HG02610 (cell line): ENCODE measurements at regions not wholly inside any gene's neighbourhood (a gene's known extent, or its start where the extent isn't known, plus 50 kb on each side); places are given as distances from the start of the nearest gene placed in this dataset.

Source experiments
- ATAC-seq: cut with Tn5 transposase; IDR thresholded peaks from one replicate; pipeline ENCODE4 v1.9.1; 2021; ENCODE audit warnings: mild to moderate bottlenecking, moderate library complexity; ENCODE audit not compliant: unreplicated experiment

DNA sequence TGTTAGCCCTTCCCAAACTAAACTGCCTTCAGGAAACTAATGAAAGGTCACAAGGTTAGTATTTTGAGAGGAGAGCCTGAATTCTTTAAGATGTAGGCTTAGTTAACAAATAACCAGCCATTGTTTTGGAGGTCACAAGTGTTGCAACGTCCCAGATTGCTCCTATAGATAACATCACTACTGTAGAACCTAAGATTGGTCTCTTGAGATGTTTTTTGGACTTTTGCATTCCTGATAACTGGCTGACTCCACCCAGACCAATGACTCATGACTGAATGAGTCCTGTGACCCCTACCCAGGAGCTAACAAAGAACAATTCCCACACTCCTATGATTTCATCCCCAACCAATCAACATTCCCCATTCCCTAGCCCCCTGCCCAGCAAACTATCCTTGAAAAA lies 178.8 kb downstream of the SCP2D1 start:
- no peak for ATAC-seq

DNA sequence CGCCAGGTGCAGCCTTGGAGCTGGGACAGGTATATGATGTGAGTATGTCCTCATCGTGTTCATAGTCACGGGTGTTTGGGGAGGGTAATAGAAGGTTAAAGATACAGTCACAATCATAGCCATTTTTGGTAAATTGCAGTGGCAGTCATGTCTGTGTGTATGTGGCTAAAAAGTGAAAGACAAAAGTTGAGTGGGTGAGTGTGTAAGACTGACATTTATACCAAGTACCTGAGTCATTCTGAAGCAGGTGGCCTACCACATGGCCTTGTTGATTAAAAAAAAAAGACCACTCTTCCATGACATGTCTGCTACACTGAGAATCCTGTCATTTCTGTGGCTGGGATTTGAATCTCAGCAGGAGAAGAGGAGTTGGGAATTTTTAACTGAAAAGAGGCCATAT lies 181.9 kb downstream of the SCP2D1 start:
- no peak for ATAC-seq

DNA sequence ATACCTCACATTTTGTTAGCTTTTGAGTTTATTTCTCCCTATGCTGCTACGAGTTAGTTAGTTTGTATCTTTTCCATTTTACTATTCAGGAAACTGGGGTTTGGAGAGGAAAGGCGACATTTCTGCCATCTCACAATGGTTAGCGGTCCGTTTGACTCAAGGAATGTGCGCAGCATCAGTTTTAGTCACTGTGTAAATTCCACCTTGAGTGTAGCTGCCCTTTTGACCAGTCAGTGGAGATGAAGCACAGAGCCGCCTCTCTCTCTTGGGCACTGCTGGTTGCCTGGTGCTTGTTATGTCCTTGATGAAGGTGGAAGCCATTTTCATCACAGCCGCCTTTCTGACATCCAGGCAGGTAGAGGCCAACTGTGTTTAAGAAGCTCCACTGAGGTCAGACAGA lies 185.5 kb downstream of the SCP2D1 start:
- ATAC-seq, result no peak

DNA sequence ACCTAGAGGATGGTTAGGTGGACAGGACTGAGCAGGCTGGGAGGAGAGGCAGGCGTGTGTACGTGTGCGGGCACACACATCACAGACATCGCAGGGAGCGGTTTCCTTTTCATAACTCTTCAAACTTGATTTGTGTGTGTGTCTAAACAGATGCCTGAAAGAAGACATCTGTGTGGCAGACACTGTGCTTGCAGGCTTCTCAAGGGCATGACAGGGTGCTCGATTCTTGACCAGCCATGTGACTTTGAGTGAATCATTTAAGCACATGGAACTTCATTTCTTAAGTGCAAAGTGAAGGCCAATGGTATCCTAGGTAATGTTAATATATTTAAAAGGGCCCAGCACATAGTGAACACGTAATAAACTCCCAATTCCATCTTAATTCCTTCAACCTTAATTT lies 186.5 kb downstream of the SCP2D1 start:
- ATAC-seq, result no peak

DNA sequence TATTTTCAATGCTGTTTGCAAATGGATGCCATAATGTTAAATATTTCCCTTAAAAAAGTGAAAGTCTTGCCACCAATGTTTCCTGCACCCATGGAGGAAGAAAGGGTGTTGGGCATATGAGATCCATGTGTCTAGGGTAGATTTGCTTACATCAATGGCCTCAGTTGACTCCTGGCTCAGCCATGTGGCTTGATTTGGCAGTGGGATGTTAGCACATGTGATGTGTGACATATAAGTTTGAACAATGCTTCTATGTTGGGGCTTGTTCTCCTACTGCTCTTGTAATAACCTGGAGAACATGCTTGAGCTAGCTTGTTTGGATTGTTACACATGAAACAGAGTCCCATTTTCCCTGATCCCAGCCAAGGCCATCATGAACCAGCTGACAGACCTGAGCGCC lies 187.6 kb downstream of the SCP2D1 start:
- ATAC-seq, result no peak

DNA sequence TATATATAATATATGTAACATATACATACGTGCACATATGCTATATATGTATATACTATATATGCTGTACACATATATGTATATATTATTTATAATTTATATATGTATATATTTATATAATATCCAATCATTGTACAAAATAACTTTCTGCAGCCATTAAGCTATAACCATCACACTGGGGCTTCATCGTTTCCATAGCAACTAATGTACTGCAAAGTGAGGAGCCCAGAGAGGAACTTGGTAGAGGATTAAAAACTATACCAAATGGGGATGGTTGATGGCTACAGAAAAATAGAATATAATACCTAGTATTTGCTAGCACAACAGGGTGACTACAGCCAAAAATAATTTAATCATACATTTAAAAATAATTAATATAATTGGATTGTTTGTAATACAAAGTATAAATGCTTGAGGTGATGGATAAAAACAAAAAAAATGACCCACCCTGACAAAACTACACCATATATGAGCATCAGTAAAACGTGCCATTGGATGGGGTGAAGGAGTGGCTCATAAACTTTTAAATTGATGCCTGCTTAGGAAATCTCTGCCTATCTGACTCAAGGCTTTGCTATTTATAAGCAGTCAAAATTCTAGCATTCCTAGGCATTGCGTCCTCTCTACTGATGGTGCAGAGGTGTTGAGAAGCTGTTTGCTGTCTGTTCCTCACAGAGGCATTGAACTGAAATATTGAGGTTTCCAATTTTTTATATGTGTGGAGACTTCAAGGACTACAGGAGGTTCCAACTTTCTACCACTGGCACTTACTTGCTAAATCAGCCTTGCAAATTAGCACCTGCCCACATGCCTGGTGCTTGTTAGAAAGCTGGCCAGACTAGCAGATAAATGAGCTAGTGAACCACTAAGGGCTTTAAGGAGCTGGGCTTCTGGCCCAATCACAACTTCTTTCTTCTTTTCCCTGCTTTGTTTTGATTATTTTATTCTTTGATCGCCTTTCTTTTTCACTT lies 190.1 kb downstream of the SCP2D1 start:
- ATAC-seq, result no peak

DNA sequence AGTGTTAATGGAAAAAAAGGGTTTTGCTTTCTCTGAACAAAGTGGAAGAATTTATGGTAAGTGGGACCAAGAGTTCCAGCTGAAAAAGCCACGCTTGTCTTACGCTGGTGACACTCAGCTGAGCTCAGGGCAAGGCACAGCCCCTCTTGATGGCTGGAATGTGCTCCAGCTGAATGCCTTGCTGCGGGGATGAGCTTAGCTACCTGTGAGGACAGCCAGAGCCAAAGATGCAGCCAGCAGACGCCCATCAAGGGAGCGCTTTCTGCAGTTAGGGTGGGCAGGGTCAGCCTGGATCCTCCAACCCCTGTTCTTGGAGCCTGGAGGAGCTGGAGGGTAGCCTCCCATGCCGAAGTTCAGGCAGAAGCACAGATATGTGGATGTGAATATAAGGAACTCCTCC lies 191.4 kb downstream of the SCP2D1 start:
- no peak for ATAC-seq

DNA sequence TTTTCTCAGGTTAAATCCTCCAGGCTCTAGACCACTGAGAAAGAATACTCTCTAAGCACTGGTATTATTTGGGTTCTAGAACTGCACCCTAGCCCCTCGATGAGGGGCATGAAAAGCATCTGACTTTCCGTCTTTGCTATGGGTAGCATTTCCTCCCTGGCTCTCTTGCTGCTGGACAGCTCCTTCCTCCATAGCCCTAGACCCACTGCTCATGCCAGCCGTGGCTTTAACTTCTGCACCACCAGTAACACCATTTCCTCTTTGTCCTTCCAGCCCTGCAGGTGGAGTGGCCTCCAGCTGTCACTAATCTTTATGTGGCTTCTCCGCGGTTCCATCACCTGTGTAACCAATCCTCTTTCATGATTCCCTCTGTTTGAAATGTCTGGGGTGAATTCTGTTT lies 194.9 kb downstream of the SCP2D1 start:
- no peak for ATAC-seq

DNA sequence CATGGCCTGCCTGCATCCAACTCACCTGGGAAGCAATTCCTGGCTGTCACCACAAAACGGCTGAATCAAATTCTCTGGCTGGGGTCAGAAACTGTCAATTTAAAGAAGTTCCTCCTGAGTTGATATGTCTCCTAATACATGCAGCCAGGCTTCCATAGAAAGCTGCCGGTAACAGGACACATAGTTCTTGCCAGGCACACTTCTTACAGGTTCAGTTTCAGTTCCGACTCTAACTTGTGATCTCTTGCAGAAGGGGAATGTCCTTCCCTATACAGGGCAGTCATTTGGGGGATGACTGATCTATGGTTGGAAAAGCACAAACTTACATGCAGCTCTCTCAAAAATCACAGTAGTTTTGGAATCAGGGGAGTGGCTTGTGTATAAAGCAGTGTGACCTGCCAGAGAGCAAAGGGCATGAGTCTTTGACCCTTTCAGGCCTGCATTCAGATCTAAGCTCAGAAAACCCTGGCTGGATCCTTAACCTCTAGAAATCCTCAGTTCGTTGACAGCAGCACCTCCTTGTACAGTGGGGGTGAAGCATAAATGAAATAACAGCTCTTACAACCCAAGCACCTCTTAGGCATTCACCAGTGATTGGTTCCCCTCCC lies 195.6 kb downstream of the SCP2D1 start:
- no peak for ATAC-seq

DNA sequence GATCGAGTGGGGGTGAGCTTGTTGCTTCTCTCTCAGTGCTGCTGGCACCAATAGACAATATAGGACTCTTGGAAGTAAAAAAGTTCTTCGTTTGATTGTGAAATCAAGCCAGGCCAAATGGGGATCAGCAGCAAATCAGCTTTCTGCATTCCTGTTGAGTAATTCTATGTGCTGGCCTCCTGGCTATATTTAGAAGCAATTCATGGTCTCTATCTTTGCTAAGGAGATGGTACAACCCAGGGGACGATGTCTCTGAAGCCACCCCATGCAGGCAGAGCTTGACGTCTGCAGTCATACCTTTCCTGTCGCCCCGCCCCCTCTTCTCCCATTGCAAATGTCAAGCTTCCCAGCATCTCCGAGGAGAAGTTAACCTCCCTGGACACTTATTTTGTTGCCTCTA lies 199.1 kb downstream of the SCP2D1 start:
- no peak for ATAC-seq

DNA sequence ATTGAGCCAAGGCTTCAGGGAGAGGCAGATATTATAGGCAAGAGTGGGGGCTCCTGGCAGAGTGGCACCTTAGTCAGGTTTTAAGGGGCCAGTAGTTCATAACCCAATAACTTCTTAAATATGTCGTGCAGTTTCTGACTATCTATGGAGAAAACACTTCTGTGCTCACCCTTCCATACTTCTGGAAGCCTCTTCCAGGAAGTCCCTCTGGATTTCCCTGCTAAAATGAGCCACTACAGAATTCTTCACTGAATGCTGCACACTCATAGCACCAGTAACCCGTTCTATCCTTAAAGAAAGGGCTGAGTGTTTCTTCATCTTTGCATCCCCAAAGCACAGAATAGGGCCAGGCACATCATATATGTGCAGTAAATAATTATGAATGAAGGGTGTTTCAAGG lies 198.5 kb upstream of the SLC24A3 start:
- ATAC-seq, result no peak

DNA sequence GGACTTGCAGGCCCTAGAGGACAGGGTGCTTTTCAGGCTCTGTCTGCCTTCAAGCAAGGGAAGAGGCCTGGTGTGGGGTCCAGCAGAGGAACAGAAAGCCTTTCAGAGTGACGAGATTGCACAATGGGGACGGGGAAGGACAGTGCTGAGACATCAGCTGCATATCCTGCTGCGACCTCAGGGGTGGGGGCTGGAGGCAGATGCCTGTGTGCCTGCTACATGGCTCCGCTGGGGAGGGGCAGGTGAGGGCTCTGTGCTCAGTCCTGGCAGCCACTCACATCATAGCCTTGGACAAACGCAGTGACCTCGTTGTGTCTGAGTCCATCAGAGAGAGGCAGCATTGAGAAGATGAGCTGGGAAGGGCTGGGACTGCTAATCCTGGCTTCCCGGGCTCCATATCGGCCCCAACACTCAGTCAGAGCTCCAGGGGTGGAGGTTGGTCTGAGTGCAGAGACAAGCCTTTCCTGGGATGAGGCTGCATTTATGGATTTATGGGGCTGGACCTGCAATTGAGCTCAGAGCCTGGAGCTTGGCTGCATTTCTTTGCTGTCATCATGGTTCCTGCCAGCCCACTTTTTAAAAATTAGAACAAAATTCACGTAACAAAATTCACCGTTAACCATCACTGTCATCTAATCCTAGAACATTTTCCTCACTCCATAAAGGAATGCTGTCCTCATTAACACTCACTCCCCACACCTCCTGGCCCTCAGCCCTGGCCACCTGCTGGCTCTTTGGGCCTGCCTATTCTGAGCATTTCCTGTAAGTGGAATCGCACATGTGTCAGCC lies 196.9 kb upstream of the SLC24A3 start:
- no peak for ATAC-seq

DNA sequence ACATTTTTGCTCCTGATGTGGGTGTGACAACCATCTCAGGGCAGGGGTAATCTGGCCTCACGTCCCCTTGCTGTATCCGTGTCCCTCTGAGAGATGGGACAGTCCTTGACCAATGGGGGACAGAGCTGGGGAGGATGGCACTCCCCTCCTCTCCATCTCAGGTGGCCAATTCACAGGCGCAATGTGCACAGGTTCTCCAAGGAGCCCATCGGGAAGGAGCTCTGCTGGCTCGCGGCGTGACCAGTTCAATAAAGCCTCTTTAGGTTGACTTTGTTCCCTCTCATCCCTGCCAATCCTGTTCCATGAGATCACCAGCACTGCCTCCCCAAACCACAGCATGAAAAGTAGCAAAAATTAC lies 196.3 kb upstream of the SLC24A3 start:
- no peak for ATAC-seq

DNA sequence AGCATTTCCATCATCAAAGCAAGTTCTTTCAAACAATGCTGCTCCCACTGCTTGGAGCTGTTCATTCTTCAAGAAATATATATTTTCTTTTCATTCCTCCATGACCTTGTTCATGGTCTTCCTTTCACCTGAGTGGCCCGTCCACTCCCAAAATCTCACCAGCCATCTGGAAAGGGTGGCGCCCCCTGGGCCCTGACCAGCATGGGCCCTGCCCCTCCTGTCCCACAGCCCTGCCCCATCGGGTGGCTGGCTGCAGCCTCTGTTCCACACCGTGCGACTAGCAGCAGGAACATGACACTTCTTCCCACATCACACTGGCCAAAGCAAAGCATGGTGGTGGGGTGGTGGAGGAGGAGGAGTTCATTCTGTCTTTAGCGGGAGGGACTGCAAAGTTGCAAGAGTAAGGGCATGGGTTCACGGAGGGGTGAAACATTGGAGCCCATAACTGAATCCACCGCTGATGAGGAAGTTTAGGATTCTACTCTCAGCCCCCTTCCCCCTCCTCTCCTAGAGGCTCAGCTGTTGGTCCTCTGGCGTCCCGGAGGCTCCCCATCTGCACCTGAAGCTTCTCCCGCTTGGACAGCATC lies 195.2 kb upstream of the SLC24A3 start:
- ATAC-seq, result no peak

DNA sequence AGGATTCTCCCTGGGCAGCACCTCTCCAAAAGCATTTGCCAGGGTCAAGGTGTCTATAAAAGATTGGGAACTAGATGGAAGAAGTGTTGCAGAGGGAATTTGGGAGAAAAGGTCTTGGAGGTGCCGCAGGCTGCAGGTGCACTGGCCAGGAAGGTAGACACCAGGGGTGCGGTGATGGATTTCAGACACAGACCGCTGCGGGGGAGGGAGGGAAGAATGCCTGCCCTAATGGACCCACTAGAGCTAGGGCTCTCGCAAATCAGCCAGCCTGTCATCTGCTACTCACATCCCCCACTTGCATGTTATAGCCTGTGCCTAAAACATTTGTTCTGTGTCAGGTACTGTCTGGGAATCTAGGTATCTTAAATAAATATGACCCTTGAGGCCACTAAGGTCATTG lies 193.6 kb upstream of the SLC24A3 start:
- ATAC-seq, result no peak

DNA sequence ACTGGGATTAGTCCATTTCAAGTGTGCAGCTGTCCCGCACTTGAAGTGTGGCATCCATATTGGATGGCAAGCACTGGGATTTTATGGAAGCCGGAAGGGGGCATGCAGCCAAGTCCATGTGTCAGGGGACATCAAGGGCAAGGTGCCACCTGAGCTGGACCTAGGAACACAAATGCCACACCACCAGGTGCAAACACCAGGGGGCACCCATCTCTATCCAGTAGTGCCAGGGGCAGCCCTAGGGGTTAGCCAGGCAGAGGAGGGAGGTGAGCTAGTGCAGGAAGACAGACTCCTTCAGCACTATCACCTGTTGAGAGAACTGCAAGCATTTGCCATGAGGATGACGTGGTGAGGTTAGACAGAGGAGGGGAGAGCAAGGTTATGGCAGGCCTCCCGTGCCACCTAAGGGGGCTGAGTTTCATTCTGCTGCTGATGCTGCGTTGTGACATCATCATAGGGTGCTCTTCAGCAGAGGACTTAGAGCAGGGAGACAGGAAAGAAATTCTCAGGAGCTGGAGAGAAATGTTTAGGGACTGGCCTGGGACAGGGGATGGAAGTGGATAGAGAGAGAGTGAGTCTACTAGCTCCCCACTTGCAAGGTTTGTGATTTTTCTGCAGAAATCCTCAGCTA lies 192.6 kb upstream of the SLC24A3 start:
- no peak for ATAC-seq

DNA sequence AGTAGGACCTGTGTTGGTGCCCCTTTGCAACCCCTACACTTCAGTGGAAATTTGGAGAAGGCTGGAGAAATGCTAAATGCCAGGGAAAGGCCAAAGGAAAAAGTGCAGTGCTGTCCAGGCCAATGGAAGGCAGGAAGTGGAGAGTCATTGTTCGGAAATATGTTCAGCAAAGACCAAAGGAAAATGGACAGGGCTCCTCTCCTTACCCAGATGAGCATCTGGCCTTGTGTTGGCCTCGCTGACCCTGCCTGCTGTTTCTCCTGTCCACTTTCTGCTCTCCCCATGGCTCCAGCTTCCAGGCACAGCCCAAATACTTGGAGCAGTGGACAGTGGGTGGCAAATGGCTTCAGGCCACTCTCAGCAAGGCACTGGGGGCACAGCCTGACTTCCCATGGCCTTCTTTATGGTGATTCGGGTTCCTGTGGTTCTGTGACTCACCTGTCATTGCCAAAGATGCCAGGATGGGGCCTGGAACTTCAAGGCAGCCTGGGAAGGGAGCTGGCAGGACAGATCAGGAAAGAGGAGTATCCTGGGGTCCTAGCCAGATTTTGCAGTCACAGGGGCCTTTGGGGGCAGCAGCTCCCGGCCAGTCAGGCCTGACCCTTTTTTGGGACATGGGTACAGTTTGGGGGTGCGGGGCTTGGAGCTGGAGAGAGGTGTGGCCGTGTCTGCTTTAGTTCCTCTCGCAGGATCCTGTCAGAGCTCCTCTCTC lies 190.9 kb upstream of the SLC24A3 start:
- no peak for ATAC-seq

DNA sequence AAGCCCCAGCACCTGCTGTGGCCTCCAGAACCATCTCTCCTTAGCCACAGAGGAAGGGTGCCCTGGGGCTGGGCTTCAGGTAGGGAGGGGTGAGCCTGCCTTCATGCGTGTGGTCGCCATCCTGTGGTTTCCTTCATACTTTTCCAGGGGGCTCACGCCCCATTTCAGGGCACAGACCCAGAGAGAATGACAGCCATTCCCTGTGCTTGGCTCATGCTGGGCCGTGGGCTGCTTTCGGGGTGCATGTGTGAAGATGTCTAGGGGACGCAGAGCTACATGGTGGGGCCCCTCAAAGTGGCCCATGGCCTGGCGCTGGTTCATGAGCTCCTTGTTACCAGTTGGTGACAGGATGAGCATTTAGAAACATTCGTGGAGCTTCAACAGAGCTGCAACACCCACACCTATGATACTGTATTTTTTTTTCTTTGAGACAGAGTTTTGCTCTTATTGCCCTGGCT lies 190.3 kb upstream of the SLC24A3 start:
- no peak for ATAC-seq

DNA sequence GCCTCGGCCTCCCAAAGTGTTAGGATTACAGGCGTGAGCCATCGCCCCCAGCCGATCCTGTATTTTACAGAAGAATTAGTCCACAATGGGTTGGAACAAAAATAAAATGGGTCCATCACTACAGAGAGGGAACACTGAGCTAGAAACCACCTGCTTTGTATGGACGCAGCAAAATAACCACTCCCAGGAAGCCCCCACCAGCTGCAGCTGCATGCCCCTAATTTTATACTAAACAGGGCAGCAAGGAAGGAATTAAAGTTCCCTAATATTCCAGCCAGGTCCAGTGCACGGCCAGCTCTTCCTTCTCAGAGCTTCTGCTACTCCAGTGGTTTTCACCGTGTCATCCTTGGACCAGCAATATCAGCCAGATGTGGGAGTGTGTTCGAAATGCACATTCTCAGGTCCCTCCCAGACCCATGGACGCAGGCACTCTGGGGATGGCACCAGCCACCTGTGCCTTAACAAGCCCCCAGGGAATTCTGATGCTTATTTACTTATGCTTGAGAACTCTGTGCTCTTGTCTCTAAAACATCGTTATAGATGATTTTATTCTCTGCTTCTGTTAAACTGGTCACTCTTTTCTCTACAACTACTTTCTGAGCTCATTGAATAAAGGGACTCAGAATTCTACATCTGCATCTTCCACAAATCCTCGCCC lies 189.5 kb upstream of the SLC24A3 start:
- no peak for ATAC-seq
